GM21367 (cell line): ENCODE measurements at regions not wholly inside any gene's neighbourhood (a gene's known extent, or its start where the extent isn't known, plus 50 kb on each side); places are given as distances from the start of the nearest gene placed in this dataset.

Experiments
- ATAC-seq: cut with Tn5 transposase; IDR thresholded peaks from one replicate; pipeline ENCODE4 v1.9.1; 2021; ENCODE audit not compliant: unreplicated experiment

DNA sequence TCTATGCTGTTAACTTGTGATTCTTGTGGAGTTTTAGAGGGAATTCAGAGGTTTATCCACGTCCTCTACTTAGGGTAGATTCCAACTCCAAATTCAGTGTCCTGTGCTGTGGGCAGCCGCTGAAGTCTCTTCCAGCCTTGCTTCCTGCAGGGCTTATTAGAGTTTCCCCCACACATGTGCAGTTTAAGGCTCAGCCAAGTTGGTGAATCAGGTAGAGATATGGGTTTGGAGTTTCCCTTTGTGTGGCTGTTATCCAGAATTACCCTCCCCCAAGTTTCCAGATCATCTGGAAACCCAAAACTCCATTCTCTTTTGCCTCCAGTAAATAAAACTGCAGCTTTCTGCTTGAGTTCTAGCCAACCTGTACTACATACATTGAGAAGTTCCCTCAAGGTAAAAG lies 853.7 kb downstream of the GALC start:
- no peak for ATAC-seq

DNA sequence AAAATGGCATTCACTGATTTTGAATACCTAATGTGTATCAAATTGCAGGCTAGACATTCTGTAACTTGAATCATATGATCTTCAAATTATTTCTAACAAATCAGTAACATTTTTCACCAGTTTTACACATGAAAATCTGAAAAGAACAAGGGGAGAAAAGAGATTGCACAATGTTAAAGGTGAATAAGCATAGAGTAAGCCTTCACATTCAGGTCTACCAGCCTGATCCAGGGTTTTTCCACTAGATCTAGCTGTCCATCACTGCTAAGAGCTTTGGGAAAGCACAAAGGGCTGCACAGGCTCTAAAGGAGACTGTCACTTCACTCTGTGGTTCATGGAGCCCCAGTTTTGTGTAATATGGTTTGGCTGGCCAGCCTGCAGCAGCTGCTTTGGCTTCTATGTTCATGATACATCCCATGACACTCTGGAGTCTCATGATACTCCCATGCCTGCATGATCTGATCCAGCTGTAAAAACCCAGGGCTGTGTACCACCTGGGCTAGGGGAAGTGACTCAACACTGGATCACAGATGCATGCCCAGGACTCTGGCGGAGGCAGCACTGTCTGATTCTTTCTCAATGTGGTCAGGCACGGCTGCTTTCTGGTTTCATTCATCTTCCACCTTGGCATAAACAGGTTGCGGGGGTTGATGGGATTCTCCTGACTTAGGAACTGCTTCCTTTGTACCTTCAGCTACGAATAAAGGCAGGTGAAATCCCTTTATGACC lies 859.7 kb downstream of the GALC start:
- no peak for ATAC-seq

DNA sequence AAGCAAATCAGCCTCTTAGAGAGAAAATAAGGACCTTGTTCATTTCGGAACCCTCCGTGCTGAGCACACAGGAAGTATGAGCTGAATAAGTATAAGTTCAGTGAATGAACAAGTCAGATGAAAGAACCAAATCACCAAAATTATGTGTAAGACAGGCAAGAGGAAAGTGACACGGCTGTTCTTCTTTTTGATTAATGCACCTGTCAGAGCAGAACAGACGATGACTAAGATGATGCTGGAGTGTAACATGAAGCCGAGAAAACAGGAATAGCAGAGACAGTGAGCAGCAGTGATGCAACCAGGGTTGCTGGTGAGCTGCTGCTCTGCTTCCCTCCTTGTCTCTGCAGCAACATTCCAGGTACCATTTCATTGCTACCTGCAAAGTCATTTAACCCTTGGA lies 861.1 kb downstream of the GALC start:
- no peak for ATAC-seq

DNA sequence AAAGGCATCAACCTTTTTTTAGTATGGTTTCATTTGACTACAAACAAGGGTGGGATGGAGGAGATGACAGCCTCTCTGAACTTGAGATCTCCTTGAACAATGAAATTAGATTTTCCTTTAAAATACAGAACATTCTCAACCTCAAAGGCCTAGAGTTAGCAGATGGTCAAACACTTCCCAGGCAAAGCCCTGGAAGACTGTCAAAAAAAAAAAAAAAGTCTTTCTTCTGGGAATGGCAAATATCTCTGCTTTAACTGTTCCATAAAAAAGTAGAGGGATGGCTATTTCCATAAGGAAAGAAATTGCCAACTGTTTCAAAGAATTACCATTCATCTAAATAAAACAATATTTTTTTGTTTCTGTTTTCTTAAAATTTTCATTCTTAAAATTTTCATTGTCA lies 870.8 kb downstream of the GALC start:
- no peak for ATAC-seq

DNA sequence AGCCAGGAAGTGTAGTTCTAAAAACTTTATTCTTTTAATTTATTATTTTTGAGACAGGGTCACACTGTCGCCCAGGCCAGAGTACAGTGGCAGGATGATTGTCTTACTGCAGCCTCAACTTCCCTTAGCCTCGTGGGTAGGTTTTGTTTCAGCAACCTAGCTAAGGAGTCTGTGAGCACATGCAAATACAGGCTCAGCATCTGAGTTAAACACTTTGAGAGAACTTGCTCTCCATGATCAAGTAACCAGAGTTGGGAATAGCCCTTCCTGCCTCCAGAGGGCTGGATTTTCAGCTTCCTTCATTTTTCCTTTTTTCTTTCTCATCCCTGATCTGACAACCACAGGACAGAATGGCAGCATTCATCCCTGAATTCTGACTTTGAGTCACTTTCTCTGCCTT lies 871.3 kb downstream of the GALC start:
- no peak for ATAC-seq

DNA sequence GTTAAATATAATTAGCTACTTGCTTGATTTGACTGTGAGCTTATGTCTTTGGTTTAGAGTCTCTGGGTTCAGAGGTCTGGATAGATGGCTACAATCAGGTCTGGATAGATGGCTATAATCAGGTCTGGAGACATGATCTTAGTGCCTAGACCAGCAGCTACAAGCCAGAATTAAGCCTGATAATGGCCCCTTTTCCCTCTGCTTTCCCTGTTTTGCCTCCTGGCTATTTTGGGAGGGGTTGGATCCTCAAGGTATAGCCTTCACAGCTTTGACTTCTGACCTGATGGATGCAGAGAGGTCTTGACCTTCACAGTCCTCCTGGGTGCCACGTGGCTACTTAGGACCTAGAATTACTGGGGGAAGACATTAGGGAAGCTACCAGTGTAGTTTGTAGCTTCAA lies 877.7 kb downstream of the GALC start:
- no peak for ATAC-seq

DNA sequence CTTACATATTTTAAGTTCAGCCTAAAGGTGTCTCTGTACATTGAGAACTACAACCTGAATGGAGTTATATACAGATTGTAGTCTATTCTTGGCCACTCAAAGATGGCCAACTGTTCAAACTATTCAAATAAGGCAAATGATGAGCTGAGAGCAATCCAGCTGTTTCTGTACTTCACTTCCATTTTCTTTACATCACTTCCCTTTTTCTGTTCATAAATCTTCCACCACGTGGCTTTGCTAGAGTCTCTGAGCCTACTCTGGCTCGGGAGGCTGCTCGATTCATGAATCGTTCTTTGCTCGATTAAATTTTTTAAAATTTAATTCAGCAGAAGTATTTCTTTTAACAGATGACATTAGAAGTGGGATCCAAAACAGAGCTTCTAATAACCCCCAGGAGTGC lies 879.7 kb downstream of the GALC start:
- no peak for ATAC-seq

DNA sequence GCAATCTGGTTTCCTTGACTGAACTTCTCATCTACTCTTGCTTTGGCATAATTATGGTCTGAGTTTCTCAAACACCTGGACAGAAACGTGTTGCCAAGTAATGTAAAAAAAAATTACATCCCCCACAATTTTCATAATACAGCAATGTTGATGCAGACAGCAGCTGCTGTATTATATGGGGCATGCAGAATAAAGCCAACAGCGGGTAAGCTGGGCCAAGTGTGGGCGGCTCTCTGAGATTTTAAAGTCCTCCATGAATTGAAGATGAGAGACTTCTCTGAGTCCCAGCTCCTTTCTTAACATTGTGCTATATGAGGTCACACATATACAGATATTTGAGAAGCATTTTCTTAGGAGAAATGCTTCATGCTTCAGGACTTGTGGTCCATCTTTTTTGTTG lies 881.2 kb downstream of the GALC start:
- ATAC-seq: no peak

DNA sequence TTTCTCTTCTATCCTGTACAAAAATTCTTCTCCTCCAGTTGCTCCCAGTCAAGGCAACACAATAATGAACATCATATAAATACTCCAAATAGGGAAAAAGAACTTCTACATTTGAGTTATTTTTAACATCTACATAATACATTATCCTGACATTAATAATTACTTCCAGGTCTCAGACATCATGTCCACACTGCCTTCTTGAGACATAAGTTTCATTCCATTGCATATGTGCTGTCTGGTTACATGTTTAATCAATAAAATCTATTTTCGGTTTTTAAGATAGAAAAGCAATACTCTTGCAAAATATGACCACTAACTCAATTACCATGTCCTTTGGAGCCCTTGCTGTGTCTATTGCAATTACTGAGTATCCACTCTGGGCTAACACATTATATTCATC lies 881.9 kb downstream of the GALC start:
- no peak for ATAC-seq

DNA sequence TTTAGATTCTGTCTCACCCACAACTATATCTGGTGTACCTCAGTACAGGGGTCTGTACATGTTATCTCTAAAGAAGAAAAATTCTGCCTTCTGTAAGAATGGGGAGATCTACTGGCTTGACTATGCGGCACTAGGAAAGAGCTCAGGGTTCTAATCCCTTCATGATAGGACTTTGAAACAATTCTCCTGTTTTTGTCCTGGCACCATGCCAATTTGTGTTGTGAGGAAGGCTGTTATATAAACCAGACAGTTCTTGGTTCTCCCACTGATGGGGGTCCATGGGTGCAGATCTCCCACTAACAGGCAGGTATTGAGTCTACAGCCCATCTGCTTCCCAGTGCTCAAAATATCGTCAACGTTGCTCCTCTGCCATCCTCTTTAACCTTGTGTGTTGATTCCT lies 883.7 kb downstream of the GALC start:
- no peak for ATAC-seq

DNA sequence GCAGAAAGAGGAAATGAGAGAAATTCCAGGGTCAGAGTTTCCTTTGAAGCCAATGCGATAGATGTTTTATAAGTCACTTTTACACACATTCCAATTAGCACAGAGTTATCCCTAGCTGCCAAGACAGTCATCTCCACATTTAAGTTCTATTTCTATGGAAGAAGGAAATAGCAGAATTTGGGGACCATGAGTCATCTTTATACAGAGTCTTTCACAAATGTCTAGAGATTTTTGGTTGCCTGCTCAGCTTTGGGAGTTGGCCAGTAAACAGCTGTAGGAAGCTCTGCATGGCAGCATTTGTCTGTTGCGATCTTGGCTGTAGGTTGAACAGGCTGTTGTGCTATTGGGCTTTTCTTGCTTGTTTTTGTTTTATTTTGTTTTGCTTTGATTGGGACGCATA lies 884.3 kb downstream of the GALC start:
- ATAC-seq: no peak

DNA sequence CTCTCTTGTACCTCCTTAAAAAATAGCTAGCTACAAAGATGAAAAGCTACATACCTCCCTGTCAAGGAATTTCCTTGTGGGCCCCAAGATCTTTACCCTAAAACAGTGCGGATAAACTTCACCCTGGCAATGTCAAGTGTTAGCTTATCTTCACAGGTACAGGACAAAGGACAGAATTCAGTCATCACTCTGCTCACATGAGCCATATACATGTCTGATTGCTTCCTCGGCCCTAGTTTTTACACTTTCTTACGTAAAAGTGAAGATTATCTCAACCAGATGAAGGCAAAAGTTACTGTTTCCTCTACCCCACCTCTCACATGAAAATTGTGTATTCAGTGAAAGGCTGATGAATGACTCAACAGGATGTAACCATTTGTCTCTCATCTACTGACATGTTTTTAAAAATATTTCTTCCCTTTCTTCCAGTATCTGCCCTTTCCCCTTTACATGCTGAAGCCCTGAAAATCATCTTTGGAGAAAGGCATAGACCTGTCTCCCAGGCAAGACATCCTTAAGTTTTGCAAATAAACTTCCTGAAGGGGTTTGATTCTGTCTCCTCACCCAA lies 890.1 kb downstream of the GALC start:
- no peak for ATAC-seq

DNA sequence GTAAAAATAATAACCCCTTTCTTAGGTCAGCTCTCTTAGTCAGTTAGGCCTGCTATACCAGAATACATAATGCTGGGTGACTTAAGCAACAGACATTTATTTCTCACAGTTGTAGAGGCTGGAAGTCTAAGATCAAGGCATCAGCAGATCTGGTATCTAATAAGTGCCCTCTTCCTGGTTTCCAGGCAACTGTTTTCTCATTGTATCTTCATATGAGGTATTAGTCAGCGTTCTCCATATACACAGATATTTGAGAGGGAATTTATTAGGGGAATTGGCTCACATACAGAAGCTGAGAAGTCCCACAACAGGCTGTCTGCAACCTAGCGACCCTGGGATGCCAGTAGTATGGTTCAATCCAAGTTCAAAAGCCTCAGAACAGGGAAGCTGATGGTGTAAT lies 896.0 kb downstream of the GALC start:
- ATAC-seq: no peak

DNA sequence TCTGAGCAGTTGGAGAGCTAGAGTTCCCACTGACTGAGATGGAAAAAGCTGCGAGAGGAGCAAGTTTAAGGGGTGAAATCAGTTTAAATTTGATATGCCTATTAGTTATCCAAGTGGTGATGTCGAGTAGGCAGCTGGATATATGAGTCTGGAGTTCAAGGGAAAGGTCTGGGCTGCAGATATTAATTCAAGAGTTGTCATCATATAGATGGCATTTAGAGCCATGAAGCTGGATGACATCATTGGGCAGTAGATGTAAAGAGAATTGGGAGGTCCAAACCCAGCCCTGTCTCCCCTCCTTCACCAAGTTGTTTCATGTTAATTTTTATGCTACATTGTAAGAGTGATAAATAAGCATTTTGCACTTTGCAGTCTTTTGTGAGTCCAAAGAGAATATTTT lies 898.1 kb downstream of the GALC start:
- ATAC-seq: no peak

DNA sequence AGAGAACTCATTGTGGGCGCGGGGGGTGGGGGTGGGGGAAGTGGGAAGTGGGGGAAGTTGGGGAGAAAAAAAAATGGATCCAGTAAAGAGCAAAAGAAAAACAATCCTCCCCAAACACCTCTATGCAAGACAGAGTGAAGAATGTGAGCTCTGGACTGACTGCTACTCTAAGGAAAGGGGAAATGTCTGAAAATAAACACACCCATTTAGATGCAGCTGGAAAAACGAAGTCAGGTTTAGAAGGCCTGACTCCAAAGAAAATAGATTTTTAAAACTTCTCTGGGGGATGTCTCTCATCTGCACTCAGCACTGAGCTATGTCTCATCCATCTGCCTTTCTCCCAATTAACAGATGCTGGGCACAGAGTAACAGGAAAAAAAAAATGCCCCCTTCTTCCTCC lies 904.4 kb downstream of the GALC start:
- ATAC-seq: no peak

DNA sequence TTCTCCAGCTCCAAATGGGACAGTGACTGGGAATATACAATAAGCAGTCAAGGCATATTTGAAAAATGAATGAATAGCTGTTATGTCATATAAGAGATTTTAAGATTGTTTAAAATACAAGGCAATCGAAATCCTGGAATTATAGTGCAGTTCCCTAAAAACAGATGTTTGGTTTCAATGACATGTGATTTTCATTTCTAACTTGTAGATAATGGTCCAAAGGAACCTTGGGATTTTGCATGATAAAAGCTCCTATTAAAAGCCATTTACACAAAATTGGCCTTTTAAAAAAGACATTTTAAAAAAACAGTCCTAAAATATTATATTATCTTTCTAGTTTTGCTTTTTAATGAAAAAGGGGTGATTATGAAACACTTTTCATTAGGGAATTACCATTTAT lies 905.1 kb downstream of the GALC start:
- no peak for ATAC-seq

DNA sequence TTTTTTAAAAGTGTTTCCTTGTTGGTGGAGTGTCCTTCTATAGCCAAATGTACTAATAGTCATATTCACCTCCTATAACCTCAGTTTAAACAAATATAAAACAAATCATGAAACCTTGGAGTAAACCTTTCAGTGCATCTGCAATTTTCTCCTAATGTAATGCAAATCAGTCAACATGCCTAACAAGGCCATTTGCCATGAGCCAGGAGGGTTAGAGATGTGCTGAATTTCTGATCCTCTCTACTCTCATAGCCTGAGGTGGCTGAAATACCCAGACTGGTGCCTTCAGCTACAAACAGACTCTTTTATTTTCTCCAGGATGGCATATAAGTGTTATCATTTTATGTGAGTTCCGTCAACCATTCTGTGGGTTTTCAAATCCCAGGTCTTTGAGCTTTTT lies 908.1 kb downstream of the GALC start:
- no peak for ATAC-seq

DNA sequence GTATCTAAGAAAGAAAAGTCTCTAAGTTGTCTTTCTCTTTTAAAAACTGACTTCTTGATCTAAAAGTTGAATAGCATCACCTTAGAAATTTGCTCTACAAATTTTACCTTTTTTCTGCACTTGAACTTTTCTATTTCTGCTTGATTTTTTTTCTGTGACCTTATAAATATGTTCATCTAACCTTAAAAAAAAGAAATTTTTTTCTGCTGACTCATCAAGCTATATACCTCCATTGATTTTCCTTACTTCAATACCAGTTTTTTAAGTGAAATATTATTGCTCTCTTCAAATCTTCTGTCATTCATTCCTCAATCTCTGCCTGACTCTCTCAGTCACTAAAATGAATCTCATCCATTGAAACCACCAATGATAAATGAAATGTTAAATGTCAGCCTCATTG lies 910.1 kb downstream of the GALC start:
- ATAC-seq: no peak

DNA sequence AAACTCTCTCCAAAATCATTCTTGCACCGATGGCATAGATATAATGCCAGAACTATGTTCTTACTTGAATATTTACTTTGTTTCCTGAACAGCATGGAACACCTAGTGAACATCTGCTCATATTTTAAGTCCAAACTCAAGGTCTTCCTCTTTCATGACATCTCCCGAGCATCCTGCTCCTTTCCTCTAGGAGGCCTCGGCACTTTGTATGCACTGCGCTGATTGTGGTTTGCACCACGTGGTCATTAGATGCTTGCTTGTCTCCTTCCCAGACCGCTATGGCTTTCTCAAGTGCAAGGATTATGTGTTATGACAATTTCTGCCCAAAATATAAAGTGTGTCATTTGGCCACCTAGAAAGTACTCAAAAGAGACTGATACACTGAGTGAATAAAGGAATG lies 912.0 kb downstream of the GALC start:
- no peak for ATAC-seq

DNA sequence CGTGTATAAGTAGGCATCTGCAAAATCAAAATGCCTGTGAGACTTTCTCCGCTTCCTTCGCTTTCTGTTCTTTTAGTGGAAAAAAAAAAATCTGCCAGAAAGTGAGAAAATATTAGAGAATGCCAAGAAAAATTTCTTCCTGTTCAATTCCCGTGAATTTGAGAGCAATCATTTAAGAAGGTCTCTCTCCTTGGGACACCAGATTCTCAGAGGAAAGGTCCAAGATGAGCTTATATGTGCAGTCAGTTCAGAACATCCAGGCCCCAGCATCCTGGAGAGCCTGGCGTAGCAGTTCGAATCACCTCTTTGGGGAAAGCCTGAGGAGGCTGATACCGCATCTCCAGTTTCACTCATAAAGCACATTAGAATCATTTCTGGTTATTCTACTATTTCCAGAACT lies 912.8 kb downstream of the GALC start:
- no peak for ATAC-seq

DNA sequence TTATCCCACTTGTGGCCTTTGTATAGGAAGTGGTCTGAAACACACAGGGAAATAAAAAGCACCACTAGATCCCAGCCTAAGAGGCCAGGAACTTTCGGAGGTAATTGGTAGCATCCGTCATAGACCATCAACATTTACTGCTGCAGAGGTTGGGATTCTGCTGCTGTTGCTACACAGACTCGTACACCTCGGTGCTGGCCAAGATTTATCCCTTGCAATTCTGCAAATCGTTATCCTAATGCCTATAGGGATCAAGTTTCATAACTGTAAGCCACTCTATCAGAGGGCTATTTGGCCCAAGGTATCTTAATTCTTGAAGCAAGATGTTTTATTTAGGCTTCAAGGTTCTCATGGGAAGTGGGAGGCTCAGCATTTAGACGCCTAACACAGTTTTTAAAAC lies 913.6 kb downstream of the GALC start:
- ATAC-seq: no peak

DNA sequence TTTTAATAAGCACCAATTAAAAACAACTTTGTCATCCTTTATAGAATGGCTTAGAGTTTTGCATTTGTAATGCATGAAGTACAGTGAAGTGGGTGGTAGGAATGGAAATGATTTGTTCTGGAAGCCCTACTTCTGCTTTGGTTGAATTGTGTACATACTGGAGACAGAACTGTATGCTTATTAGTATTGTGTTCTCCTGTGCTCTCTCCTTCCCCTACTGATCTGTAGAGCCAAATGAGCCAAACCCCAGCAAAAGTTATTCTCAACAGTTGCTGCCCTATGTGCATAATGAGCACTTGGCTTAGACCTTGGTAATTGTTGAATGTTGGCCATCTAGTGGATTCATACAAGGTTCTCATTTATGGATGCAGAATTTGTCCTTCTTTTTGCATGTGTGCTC lies 916.1 kb downstream of the GALC start:
- ATAC-seq: no peak

DNA sequence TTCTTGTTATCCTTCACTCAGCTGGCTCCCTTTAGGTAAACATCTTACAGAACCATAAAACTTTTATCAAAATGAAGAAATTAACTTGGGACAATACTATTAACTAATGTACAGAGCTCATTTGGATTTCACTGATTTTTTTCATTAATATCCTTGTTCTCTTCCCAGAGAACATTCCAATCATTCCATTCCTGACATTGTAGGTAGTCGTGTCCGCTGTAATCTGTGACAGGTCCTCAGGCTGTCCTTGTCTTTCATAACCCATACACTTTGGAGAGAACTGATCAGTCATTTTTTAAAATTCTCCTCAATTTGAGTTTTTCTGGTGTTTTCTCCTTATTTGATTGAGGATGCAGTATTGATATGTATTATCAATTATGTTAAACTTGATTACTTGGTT lies 916.8 kb downstream of the GALC start:
- no peak for ATAC-seq
